WERI-Rb-1 (cell line): ENCODE measurements at regions not wholly inside any gene's neighbourhood (a gene's known extent, or its start where the extent isn't known, plus 50 kb on each side); places are given as distances from the start of the nearest gene placed in this dataset.
"Not testable (repeated sequence)": the region's sequence is repeated elsewhere in the genome, so short reads cannot be mapped to it uniquely, and the experiment has no call there.

Source experiments
- DNase-seq: peaks from one replicate; pipeline ENCODE4 v3.0.0-alpha.2; 2020
- H3K27ac ChIP-seq: fragments of 250-450 bp; sonication (Bioruptor Pico); 2 replicates; pipeline ENCODE4 v1.5.1; 2020; ENCODE audit warnings: mild to moderate bottlenecking, moderate library complexity
- H3K27me3 ChIP-seq: fragments of 250-450 bp; sonication (Bioruptor Pico); 2 replicates; pipeline ENCODE4 v1.5.1; 2021; ENCODE audit warnings: mild to moderate bottlenecking, low read depth, moderate library complexity; ENCODE audit not compliant: insufficient read depth, severe bottlenecking
- H3K36me3 ChIP-seq: fragments of 250-450 bp; sonication (Bioruptor Pico); 2 replicates; pipeline ENCODE4 v1.5.1; 2020; ENCODE audit warnings: mild to moderate bottlenecking, moderate library complexity
- H3K4me3 ChIP-seq: 2 replicates; pipeline ENCODE4 v1.5.1; 2011; ENCODE audit warnings: low read depth, mild to moderate bottlenecking, control low read depth, low read length
- H3K9me3 ChIP-seq: fragments of 250-450 bp; sonication (Bioruptor Pico); 2 replicates; pipeline ENCODE4 v1.5.1; 2021; ENCODE audit warnings: mild to moderate bottlenecking, moderate library complexity; ENCODE audit not compliant: severe bottlenecking
- CTCF ChIP-seq: IDR thresholded peaks from 2 replicates; pipeline ENCODE4 v1.5.1; 2011; ENCODE audit warnings: low read depth, mild to moderate bottlenecking, control low read depth, inconsistent platforms, low read length

- Histone ChIP-seq H3K27me3 (peaks cover 3% of the 10 kb centered on the region), H3K4me3 (no peak overlapping the region), H3K27ac (no peak overlapping the region), H3K9me3 (no peaks in the 10 kb centered on the region), H3K36me3 (no peaks in the 10 kb centered on the region)
- TF ChIP-seq CTCF: no peak
- DNase-seq: no peak
Measured at GRCh38 chr20:40280616-40281015, 408.4 kb downstream of the MAFB start.

- no peaks in the 10 kb centered on the region for H3K9me3 ChIP-seq
- H3K27ac ChIP-seq: no peak overlapping the region
- H3K36me3 ChIP-seq: no peaks in the 10 kb centered on the region
- H3K4me3 ChIP-seq: no peak overlapping the region
- peaks cover 3% of the 10 kb centered on the region for H3K27me3 ChIP-seq
- no peak for DNase-seq
- no peak for TF ChIP-seq CTCF
Measured at GRCh38 chr20:40279390-40279789, 409.6 kb downstream of the MAFB start.

GRCh38 chr20:40278673-40279072 is 410.4 kb downstream of the MAFB start:
- Histone ChIP-seq H3K27ac (no peak overlapping the region), H3K27me3 (peaks cover 3% of the 10 kb centered on the region), H3K36me3 (no peaks in the 10 kb centered on the region), H3K4me3 (no peak overlapping the region), H3K9me3 (no peaks in the 10 kb centered on the region)
- no peak for TF ChIP-seq CTCF
- DNase-seq: no peak

- H3K9me3 ChIP-seq: no peaks in the 10 kb centered on the region
- no peak overlapping the region for H3K27ac ChIP-seq
- no peak overlapping the region for H3K4me3 ChIP-seq
- no peak for DNase-seq
- no peaks in the 10 kb centered on the region for H3K36me3 ChIP-seq
- TF ChIP-seq CTCF: no peak
- no peaks in the 10 kb centered on the region for H3K27me3 ChIP-seq
Measured at GRCh38 chr20:40276301-40276700, 412.7 kb downstream of the MAFB start.

- DNase-seq: peak; percentile 74
- H3K4me3 ChIP-seq: no peak overlapping the region; the same call in 1 of the 2 replicates
- no peak for TF ChIP-seq CTCF
- no peaks in the 10 kb centered on the region for H3K27me3 ChIP-seq
- H3K36me3 ChIP-seq: no peaks in the 10 kb centered on the region
- H3K27ac ChIP-seq: no peak overlapping the region
- H3K9me3 ChIP-seq: no peaks in the 10 kb centered on the region
Measured at GRCh38 chr20:40275738-40276137, 413.3 kb downstream of the MAFB start.

- DNase-seq: no peak
- no peak for TF ChIP-seq CTCF
- no peaks in the 10 kb centered on the region for H3K27me3 ChIP-seq
- H3K27ac ChIP-seq: no peak overlapping the region
- no peaks in the 10 kb centered on the region for H3K9me3 ChIP-seq
- H3K4me3 ChIP-seq: no peak overlapping the region
- H3K36me3 ChIP-seq: no peaks in the 10 kb centered on the region
Measured at GRCh38 chr20:40274912-40275533, 414.0 kb downstream of the MAFB start.

- DNase-seq, H3K36me3 ChIP-seq, H3K27me3 ChIP-seq, H3K4me3 ChIP-seq, H3K27ac ChIP-seq, H3K9me3 ChIP-seq: not testable (repeated sequence)
Measured at GRCh38 chr20:40269274-40269673, 419.8 kb downstream of the MAFB start.
